ENCODE measurements at regions not wholly inside any gene's neighbourhood (a gene's known extent, or its start where the extent isn't known, plus 50 kb on each side); places are given as distances from the start of the nearest gene placed in this dataset.
"Not testable (repeated sequence)": the region's sequence is repeated elsewhere in the genome, so short reads cannot be mapped to it uniquely, and the experiment has no call there.

- H3K27me3 ChIP-seq; H3K9ac ChIP-seq (ENCODE audit: low read depth in 2 of 2, low read length in 2 of 2); H3K4me1 ChIP-seq; H3K9me3 ChIP-seq; H3K27ac ChIP-seq; H3K4me3 ChIP-seq; H3K36me3 ChIP-seq; DNase-seq; intact Hi-C loops (cut with DNase I): not testable (repeated sequence)
These were observed 249.0 kb upstream of the PLGLB2 start for GRCh38 chr2:87498854-87499238.

- H3K27ac ChIP-seq; intact Hi-C loops (cut with DNase I): not testable (repeated sequence)
These were observed 248.0 kb upstream of the PLGLB2 start for GRCh38 chr2:87499860-87500259.

GRCh38 chr2:87500421-87500820 lies 247.5 kb upstream of the PLGLB2 start:
- H3K9me3 ChIP-seq; H3K27me3 ChIP-seq; intact Hi-C loops (cut with DNase I); H3K36me3 ChIP-seq; H3K27ac ChIP-seq; H3K4me3 ChIP-seq; H3K4me1 ChIP-seq; H3K9ac ChIP-seq (ENCODE audit: low read depth in 2 of 2, low read length in 2 of 2); DNase-seq: not testable (repeated sequence)

More at GRCh38 chr2:87499860-87500259, 248.0 kb upstream of the PLGLB2 start:
- not testable (repeated sequence) for H3K4me3 ChIP-seq; H3K9ac ChIP-seq (ENCODE audit: low read depth in 2 of 2, low read length in 2 of 2); H3K9me3 ChIP-seq; DNase-seq; H3K27me3 ChIP-seq; H3K4me1 ChIP-seq; H3K36me3 ChIP-seq

- intact Hi-C loops (cut with DNase I); H3K9me3 ChIP-seq; H3K4me1 ChIP-seq; H3K9ac ChIP-seq (ENCODE audit: low read depth in 2 of 2, low read length in 2 of 2); H3K27me3 ChIP-seq; H3K36me3 ChIP-seq; DNase-seq; H3K4me3 ChIP-seq; H3K27ac ChIP-seq: not testable (repeated sequence)
These were observed 246.9 kb upstream of the PLGLB2 start for GRCh38 chr2:87500951-87501350.

- DNase-seq; H3K4me3 ChIP-seq; H3K27ac ChIP-seq; H3K4me1 ChIP-seq; H3K27me3 ChIP-seq; intact Hi-C loops (cut with DNase I); H3K9me3 ChIP-seq; H3K9ac ChIP-seq (ENCODE audit: low read depth in 2 of 2, low read length in 2 of 2); H3K36me3 ChIP-seq: not testable (repeated sequence)
These were observed 244.9 kb upstream of the PLGLB2 start for GRCh38 chr2:87502948-87503347.

- intact Hi-C loops (cut with DNase I), result not testable (repeated sequence)
These were observed 242.6 kb upstream of the PLGLB2 start for GRCh38 chr2:87505239-87505638.

GRCh38 chr2:87505909-87506308 lies 242.0 kb upstream of the PLGLB2 start:
- H3K9ac ChIP-seq (ENCODE audit: low read depth in 2 of 2, low read length in 2 of 2); H3K9me3 ChIP-seq; H3K27ac ChIP-seq; H3K36me3 ChIP-seq; H3K4me3 ChIP-seq; H3K27me3 ChIP-seq; DNase-seq; H3K4me1 ChIP-seq; intact Hi-C loops (cut with DNase I): not testable (repeated sequence)

More at GRCh38 chr2:87505239-87505638, 242.6 kb upstream of the PLGLB2 start:
- not testable (repeated sequence) for H3K27ac ChIP-seq; H3K9me3 ChIP-seq; DNase-seq; H3K4me1 ChIP-seq; H3K36me3 ChIP-seq; H3K9ac ChIP-seq (ENCODE audit: low read depth in 2 of 2, low read length in 2 of 2); H3K4me3 ChIP-seq; H3K27me3 ChIP-seq

GRCh38 chr2:87507378-87508348 lies 240.2 kb upstream of the PLGLB2 start:
- intact Hi-C loops (cut with DNase I); DNase-seq; H3K9me3 ChIP-seq; H3K4me1 ChIP-seq; H3K27ac ChIP-seq; H3K9ac ChIP-seq (ENCODE audit: low read depth in 2 of 2, low read length in 2 of 2); H3K4me3 ChIP-seq; H3K36me3 ChIP-seq; H3K27me3 ChIP-seq: not testable (repeated sequence)

- H3K9me3 ChIP-seq; intact Hi-C loops (cut with DNase I); DNase-seq; H3K4me3 ChIP-seq; H3K27ac ChIP-seq; H3K36me3 ChIP-seq; H3K27me3 ChIP-seq; H3K9ac ChIP-seq (ENCODE audit: low read depth in 2 of 2, low read length in 2 of 2); H3K4me1 ChIP-seq: not testable (repeated sequence)
These were observed 236.6 kb upstream of the PLGLB2 start for GRCh38 chr2:87511195-87511778.

- H3K27ac ChIP-seq; H3K4me1 ChIP-seq; DNase-seq; H3K9me3 ChIP-seq; intact Hi-C loops (cut with DNase I); H3K36me3 ChIP-seq; H3K4me3 ChIP-seq; H3K9ac ChIP-seq (ENCODE audit: low read depth in 2 of 2, low read length in 2 of 2); H3K27me3 ChIP-seq: not testable (repeated sequence)
These were observed 234.9 kb upstream of the PLGLB2 start for GRCh38 chr2:87512864-87513530.

- H3K27me3 ChIP-seq; H3K9ac ChIP-seq (ENCODE audit: low read depth in 2 of 2, low read length in 2 of 2); H3K27ac ChIP-seq; DNase-seq; H3K4me3 ChIP-seq; intact Hi-C loops (cut with DNase I); H3K4me1 ChIP-seq; H3K36me3 ChIP-seq; H3K9me3 ChIP-seq: not testable (repeated sequence)
These were observed 233.9 kb upstream of the PLGLB2 start for GRCh38 chr2:87514034-87514433.

- H3K9ac ChIP-seq (ENCODE audit: low read depth in 2 of 2, low read length in 2 of 2); intact Hi-C loops (cut with DNase I); H3K27me3 ChIP-seq; H3K9me3 ChIP-seq; H3K4me1 ChIP-seq; H3K4me3 ChIP-seq; H3K36me3 ChIP-seq; DNase-seq; H3K27ac ChIP-seq: not testable (repeated sequence)
These were observed 233.4 kb upstream of the PLGLB2 start for GRCh38 chr2:87514515-87514914.

GRCh38 chr2:87515226-87515625 lies 232.7 kb upstream of the PLGLB2 start:
- intact Hi-C loops (cut with DNase I); H3K4me3 ChIP-seq; H3K27me3 ChIP-seq; DNase-seq; H3K27ac ChIP-seq; H3K9ac ChIP-seq (ENCODE audit: low read depth in 2 of 2, low read length in 2 of 2); H3K9me3 ChIP-seq; H3K4me1 ChIP-seq; H3K36me3 ChIP-seq: not testable (repeated sequence)

Measured in colonic mucosa (tissue), 4 donors.